HepG2 (cell line): ENCODE measurements at regions not wholly inside any gene's neighbourhood (a gene's known extent, or its start where the extent isn't known, plus 50 kb on each side); places are given as distances from the start of the nearest gene placed in this dataset.

Experiments
- ATAC-seq: fragments of 200-7000 bp; cut with Tn5 transposase; 3 replicates; pipeline ENCODE4 v1.9.1; 2020; ENCODE audit warnings: mild to moderate bottlenecking, moderate library complexity
- BruUV-seq: library from RNA; stranded (reverse); fragments of 400-500 nt; replicated peaks from 2 replicates; lab custom pipeline; 2021; lab: Mats Ljungman, UMichigan
- CTCF ChIA-PET: fragments of 300-600 bp; formaldehyde crosslinking; extraction: SDS; loops from one replicate; lab custom pipeline; 2021; ENCODE audit warnings: low total read pairs, inconsistent platforms, low intra/inter-chr PET ratio; lab: Yijun Ruan, JAX
- POLR2A ChIA-PET: fragments of 350-600 bp; sonication (Branson Sonifier 250); formaldehyde crosslinking; loops from one replicate; lab custom pipeline; 2020; ENCODE audit warnings: antibody characterized with exemption, inconsistent platforms; lab: Yijun Ruan, JAX
- DNase-seq: peaks from one replicate; pipeline ENCODE4 v3.0.0-alpha.2; 2015; ENCODE audit warnings: low spot score
- FAIRE-seq: peaks from 3 replicates; lab custom pipeline; 2011; peaks lifted over from hg19 to GRCh38; lab: Jason Lieb, UNC
- H2AFZ ChIP-seq: one replicate; pipeline ENCODE4 v1.6.1; 2011; ENCODE audit warnings: low read length, inconsistent platforms
- H3K27ac ChIP-seq: fragments of 300-600 bp; 3 replicates; pipeline ENCODE4 v1.8.0; 2011; ENCODE audit warnings: mixed run types, mild to moderate bottlenecking, mixed read lengths, low read length, inconsistent platforms; ENCODE audit not compliant: insufficient read depth; ENCODE audit errors: extremely low read length
- H3K27me3 ChIP-seq, 2 experiments: fragments of 200-600 bp in 1 of 2; 2 replicates in 1 of 2; 3 replicates in 1 of 2; pipeline versions ENCODE4 v1.6.0 to v1.8.0; 2011; ENCODE audit warnings: low read length in 2 of 2, mild to moderate bottlenecking in 2 of 2, moderate library complexity in 2 of 2, inconsistent platforms in 1 of 2; ENCODE audit not compliant: insufficient read depth in 2 of 2, control insufficient read depth in 1 of 2
- H3K36me3 ChIP-seq, 2 experiments: fragments of 200-600 bp in 1 of 2; replicated peaks in 1 of 2; 2 replicates in 1 of 2; 3 replicates in 1 of 2; pipeline versions ENCODE4 v1.5.1 to v1.8.0; 2011; ENCODE audit warnings: low read length in 2 of 2, inconsistent platforms in 1 of 2; ENCODE audit not compliant: insufficient read depth in 2 of 2, control insufficient read depth in 1 of 2
- H3K4me1 ChIP-seq: 2 replicates; pipeline ENCODE4 v1.5.1; 2012; ENCODE audit warnings: low read length, inconsistent platforms; ENCODE audit not compliant: insufficient read depth
- H3K4me2 ChIP-seq: 2 replicates; pipeline ENCODE4 v1.6.0; 2011; ENCODE audit warnings: low read depth, low read length, inconsistent platforms
- H3K4me3 ChIP-seq, 3 experiments: fragments of 200-600 bp in 1 of 3; sonication (generic), shearing (Covaris generic) in 1 of 3; replicated peaks in 1 of 3; 2 replicates each; pipeline ENCODE4 v1.5.1; 2011 to 2016; ENCODE audit warnings: low read length in 3 of 3, inconsistent platforms in 2 of 3, low read depth in 2 of 3, mild to moderate bottlenecking in 2 of 3, control low read depth in 1 of 3, mixed read lengths in 1 of 3; ENCODE audit not compliant: insufficient read depth in 1 of 3
- H3K79me2 ChIP-seq: one replicate; pipeline ENCODE4 v1.6.1; 2011; ENCODE audit warnings: low read length, inconsistent platforms; ENCODE audit not compliant: insufficient read depth
- H3K9ac ChIP-seq: 2 replicates; pipeline ENCODE4 v1.6.0; 2011; ENCODE audit warnings: mild to moderate bottlenecking, low read depth, low read length, inconsistent platforms; ENCODE audit not compliant: insufficient read depth
- H3K9me3 ChIP-seq: 2 replicates; pipeline ENCODE4 v1.5.1; 2012; ENCODE audit warnings: mild to moderate bottlenecking, low read length
- H4K20me1 ChIP-seq: 2 replicates; pipeline ENCODE4 v1.6.0; 2011; ENCODE audit warnings: inconsistent platforms, mild to moderate bottlenecking, low read length, moderate library complexity; ENCODE audit not compliant: insufficient read depth
- CEBPB ChIP-seq: IDR thresholded peaks from 2 replicates; pipeline ENCODE4 v1.6.1; 2011; ENCODE audit warnings: low read depth, low read length, improper control_type of control experiment, borderline replicate concordance
- CEBPZ ChIP-seq: IDR thresholded peaks from 2 replicates; pipeline ENCODE4 v1.6.1; 2012; ENCODE audit warnings: low read length, improper control_type of control experiment
- HES4 ChIP-seq: sonication (generic); formaldehyde crosslinking; IDR thresholded peaks from 2 replicates; pipeline ENCODE4 v1.9.0; 2021; ENCODE audit warnings: mild to moderate bottlenecking, missing genetic modification reagents, borderline replicate concordance
- HOXA3 ChIP-seq: sonication (generic); formaldehyde crosslinking; IDR thresholded peaks from 2 replicates; pipeline ENCODE4 v1.5.0; 2020; ENCODE audit warnings: missing genetic modification reagents
- NFE2L2 ChIP-seq: fragments of 150-350 bp; IDR thresholded peaks from 2 replicates; pipeline ENCODE4 v1.6.1; 2014; ENCODE audit warnings: low read length
- POLR2A ChIP-seq, 2 experiments: IDR thresholded peaks; 2 replicates each; pipeline ENCODE4 v1.6.1; 2011; ENCODE audit warnings: low read depth in 2 of 2, low read length in 2 of 2, mild to moderate bottlenecking in 1 of 2, moderate library complexity in 1 of 2; ENCODE audit not compliant: insufficient read depth in 1 of 2
- POLR2AphosphoS2 ChIP-seq: IDR thresholded peaks from 2 replicates; pipeline ENCODE4 v1.6.1; 2011; ENCODE audit warnings: low read depth, low read length, improper control_type of control experiment
- PRMT3 ChIP-seq: sonication (generic); formaldehyde crosslinking; IDR thresholded peaks from 2 replicates; pipeline ENCODE4 v1.8.1; 2022; ENCODE audit warnings: low read depth, mild to moderate bottlenecking, moderate library complexity, missing genetic modification reagents, borderline replicate concordance
- RELA ChIP-seq: sonication (generic); formaldehyde crosslinking; IDR thresholded peaks from 2 replicates; pipeline ENCODE4 v1.4.0; 2020; ENCODE audit warnings: missing genetic modification reagents
- ZBTB7B ChIP-seq: sonication (generic); formaldehyde crosslinking; IDR thresholded peaks from 2 replicates; pipeline ENCODE4 v1.4.0; 2020; ENCODE audit warnings: missing genetic modification reagents
- ZNF235 ChIP-seq: sonication (generic); formaldehyde crosslinking; IDR thresholded peaks from 2 replicates; pipeline ENCODE4 v1.8.1; 2023; ENCODE audit warnings: mild to moderate bottlenecking, missing genetic modification reagents, borderline replicate concordance
- ZNF331 ChIP-seq: sonication (generic); formaldehyde crosslinking; IDR thresholded peaks from 2 replicates; pipeline ENCODE4 v1.4.0; 2020; ENCODE audit warnings: missing genetic modification reagents
- ZNF605 ChIP-seq: sonication (generic); formaldehyde crosslinking; IDR thresholded peaks from 2 replicates; pipeline ENCODE4 v1.8.0; 2022; ENCODE audit warnings: mild to moderate bottlenecking, missing genetic modification reagents
- ZNF652 ChIP-seq: IDR thresholded peaks from 2 replicates; pipeline ENCODE4 v1.6.1; 2016; ENCODE audit warnings: low read depth, borderline replicate concordance
- ZNF737 ChIP-seq: sonication (generic); formaldehyde crosslinking; IDR thresholded peaks from 2 replicates; pipeline ENCODE4 v1.5.0; 2020; ENCODE audit warnings: missing genetic modification reagents, mild to moderate bottlenecking, borderline replicate concordance
- WGBS: methylation state at CpG from one replicate; pipeline ENCODE4 v1.1.6; 2017; ENCODE audit warnings: low lambda C conversion rate; 5-methylcytosine and 5-hydroxymethylcytosine counted together
- in situ Hi-C: cut with HindIII; loops from 2 replicates; pipeline ENCODE4 v1.10.0; 2017; ENCODE audit warnings: low pct_unique_long_range_greater_than_20kb; ENCODE audit not compliant: extremely low pct_ligation_motif_present
- intact Hi-C: fragments of 100-400 bp; cut with micrococcal nuclease; formaldehyde crosslinking; loops from one replicate; pipeline ENCODE4 v1.10.0; 2022; ENCODE audit not compliant: unreplicated experiment
- TF ChIP-seq, protein P1 (sequence below): sonication (generic); formaldehyde crosslinking; IDR thresholded peaks from 2 replicates; pipeline ENCODE4 v1.8.0; 2022; ENCODE audit warnings: mild to moderate bottlenecking, missing genetic modification reagents, borderline replicate concordance
- TF ChIP-seq, protein P2 (sequence below): IDR thresholded peaks from 2 replicates; pipeline ENCODE4 v1.6.1; 2016; ENCODE audit warnings: low read depth, control low read depth

GRCh38 chr3:75260-75659 is 121.3 kb upstream of the CHL1 start:
- Histone ChIP-seq H3K79me2 (no peaks in the 10 kb centered on the region), H3K27me3 (no peaks in the 10 kb centered on the region), H3K9ac (no peak overlapping the region), H3K4me1 (no peaks in the 10 kb centered on the region), H3K4me3 (no peak overlapping the region), H4K20me1 (no peaks in the 10 kb centered on the region), H3K9me3 (peaks cover 16% of the 10 kb centered on the region), H2AFZ (no peak overlapping the region), H3K36me3 (no peaks in the 10 kb centered on the region), H3K4me2 (no peak overlapping the region), H3K27ac (no peak overlapping the region)
- FAIRE-seq (no peak), ATAC-seq (no peak), DNase-seq (no peak)
- POLR2A ChIA-PET = no interaction called here
- in situ Hi-C loops = no loop called here
- no peak for TF ChIP-seq ZNF652 (CRISPR knock-in tag)
- TF ChIP-seq HOXA3 (CRISPR knock-in tag) = no peak
- TF ChIP-seq ZBTB7B (CRISPR knock-in tag) = no peak
- no peak for TF ChIP-seq HES4
- no peak for TF ChIP-seq ZNF331 (CRISPR knock-in tag)
- no peak for TF ChIP-seq NFE2L2
- no peak for TF ChIP-seq PRMT3 (CRISPR knock-in tag)
- TF ChIP-seq ZNF605 (CRISPR knock-in tag) = no peak
- TF ChIP-seq, protein P1, sequence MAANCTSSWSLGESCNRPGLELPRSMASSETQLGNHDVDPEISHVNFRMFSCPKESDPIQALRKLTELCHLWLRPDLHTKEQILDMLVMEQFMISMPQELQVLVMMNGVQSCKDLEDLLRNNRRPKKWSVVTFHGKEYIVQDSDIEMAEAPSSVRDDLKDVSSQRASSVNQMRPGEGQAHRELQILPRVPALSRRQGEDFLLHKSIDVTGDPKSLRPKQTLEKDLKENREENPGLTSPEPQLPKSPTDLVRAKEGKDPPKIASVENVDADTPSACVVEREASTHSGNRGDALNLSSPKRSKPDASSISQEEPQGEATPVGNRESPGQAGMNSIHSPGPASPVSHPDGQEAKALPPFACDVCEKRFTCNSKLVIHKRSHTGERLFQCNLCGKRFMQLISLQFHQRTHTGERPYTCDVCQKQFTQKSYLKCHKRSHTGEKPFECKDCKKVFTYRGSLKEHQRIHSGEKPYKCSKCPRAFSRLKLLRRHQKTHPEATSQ (CRISPR knock-in tag) = no peak
- no peak for TF ChIP-seq ZNF737 (CRISPR knock-in tag)
- no peak for TF ChIP-seq ZNF235 (CRISPR knock-in tag)
- TF ChIP-seq POLR2AphosphoS2 = no peak
- TF ChIP-seq CEBPZ = no peak
- TF ChIP-seq, protein P2, sequence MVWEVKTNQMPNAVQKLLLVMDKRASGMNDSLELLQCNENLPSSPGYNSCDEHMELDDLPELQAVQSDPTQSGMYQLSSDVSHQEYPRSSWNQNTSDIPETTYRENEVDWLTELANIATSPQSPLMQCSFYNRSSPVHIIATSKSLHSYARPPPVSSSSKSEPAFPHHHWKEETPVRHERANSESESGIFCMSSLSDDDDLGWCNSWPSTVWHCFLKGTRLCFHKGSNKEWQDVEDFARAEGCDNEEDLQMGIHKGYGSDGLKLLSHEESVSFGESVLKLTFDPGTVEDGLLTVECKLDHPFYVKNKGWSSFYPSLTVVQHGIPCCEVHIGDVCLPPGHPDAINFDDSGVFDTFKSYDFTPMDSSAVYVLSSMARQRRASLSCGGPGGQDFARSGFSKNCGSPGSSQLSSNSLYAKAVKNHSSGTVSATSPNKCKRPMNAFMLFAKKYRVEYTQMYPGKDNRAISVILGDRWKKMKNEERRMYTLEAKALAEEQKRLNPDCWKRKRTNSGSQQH = no peak
- no peak for TF ChIP-seq RELA (CRISPR knock-in tag)
- TF ChIP-seq CEBPB = no peak
- TF ChIP-seq POLR2A (IDR thresholded peaks at IDR 0.05; ENCODE audit: insufficient read depth in 1 of 2, low read depth in 2 of 2, low read length in 2 of 2) = no peak
- intact Hi-C loops = no loop called here
- WGBS = 2% methylated on average over 4 of the region's 4 CpGs
- BruUV-seq = no TSS peak
- CTCF ChIA-PET = no interaction called here
